ENCODE measurements at regions not wholly inside any gene's neighbourhood (a gene's known extent, or its start where the extent isn't known, plus 50 kb on each side); places are given as distances from the start of the nearest gene placed in this dataset.

GRCh38 chr3:46113608-46114007, 86.3 kb upstream of the XCR1 start:
- no peak for DNase-seq (ENCODE audit: low read depth, low spot score)

GRCh38 chr3:46112984-46113383, 85.7 kb upstream of the XCR1 start:
- DNase-seq (ENCODE audit: low read depth, low spot score) = no peak

DNA sequence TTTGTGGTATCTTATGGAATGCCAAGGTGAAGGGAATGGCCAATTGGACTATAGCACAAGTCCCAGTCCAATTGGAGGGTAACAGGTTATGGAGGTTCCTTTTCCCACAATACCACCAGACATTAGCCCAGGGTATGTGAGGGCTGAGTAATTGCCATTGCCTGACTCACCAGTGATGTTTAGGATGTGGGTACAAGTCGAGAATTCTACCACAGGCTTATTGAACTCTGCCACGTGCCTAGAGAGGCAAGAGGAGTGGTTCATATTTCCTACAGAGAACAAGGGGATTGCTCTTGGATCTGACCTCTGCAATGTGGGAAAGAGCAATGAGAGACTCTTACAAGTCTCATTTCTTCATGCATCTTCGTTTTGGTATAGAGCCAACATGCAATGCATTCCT, 85.0 kb upstream of the XCR1 start:
- no peak for DNase-seq (ENCODE audit: low read depth, low spot score)

DNA sequence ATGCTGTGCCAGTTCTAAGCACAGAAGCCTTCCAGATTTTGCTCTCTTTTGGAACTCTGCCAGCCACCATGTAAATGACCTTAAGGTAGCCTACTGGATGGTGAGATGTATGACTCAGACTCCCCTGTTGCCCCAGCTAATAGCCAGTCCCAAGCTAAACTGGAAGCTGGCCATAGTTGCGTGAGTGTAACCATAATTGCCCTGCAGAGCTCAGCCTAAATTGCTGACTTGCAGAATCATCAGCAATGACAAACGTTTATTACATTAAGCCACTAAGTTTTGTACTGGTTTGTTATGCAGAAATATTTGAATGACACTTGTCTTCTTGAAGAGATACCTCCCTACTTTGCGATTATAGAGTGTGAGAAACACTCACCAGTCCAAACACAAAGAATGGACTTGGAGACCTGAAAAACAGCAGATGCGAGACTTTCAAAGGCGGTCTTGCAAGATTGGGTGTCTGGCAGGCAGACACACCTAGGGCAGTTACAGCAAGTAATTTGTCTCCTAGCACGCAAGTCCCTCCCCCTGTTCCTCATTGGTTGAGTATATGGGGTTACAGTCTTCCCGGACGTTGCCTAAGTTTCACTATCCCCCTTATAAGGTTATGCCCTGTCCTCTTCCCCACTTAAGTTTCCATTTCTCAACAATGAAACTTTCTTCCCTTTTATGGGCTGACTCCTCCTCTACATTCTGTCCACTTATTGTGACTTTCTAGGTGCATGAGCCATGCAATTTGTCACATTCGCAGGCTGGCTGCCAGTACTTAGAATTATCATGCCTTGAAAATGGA, 83.6 kb upstream of the XCR1 start:
- DNase-seq (ENCODE audit: low read depth, low spot score) = peak; percentile 71

DNA sequence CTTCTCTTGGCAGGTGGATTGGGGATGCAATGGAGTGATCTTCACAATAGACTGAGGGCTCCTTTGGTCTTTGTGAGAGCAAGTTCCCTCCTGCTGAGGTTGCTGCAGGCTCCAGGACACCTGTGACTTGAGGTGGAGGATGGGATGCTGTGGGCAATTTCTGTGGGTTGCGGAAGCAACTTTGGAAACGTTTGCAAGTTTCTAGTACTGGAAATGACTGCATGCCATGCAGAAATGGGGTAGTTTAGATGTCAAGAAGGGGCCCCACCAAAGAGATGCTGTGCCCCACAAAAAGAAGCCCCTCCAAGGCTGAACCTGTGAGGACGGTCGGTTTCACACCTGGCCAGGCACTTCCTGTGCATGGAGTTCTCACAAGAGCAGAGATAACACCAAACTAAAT, 80.4 kb upstream of the XCR1 start:
- DNase-seq (ENCODE audit: low read depth, low spot score) = no peak

DNA sequence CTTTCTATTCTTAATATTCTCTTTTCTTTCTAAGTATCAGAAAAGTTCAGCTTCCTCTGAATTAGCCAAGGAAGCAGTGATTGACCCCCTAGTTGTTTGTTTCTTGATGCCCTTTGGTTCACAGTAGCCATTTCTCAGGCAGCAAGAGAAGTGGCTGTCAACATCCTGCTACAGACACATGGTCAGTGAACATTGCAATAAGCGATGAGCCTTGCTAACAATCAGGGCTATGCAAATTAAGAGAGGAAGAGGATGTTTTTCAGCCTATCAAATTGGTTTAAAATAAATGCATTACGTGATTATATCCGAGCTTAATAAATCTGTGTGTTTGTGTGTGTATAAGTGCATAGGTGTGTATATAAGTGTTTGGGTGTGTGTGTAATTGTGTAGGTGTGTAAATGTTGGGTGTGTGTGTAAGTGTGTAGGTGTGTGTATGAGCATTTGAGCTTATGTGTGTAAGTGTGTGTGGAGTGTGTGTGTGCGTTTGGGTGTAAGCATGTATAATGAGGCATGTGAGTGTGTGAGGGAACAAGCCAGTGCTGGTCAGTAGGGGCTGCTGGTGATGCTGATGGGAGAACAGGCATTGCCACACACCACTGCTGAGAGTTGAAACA, 78.1 kb upstream of the XCR1 start:
- DNase-seq (ENCODE audit: low read depth, low spot score) = no peak

DNA sequence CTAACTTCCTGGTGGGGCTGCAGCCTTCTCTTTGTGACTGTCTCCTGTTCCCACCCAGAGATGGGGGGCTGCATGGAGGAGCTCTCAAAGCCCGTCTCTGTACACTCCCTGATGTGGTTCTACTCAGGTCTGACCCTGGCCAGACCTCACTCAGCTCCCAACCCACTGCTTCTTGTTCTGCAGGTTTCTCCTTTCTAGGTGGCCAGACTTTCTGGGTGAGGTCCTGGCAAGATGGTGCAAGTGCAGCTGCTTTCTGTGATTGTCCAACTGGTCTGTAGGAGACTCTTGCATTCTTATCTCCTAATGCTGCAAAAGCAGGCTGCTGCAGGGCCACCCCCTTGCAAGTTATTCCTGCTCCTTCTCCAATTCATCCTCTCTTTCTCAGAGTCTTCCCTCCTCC, 77.4 kb upstream of the XCR1 start:
- no peak for DNase-seq (ENCODE audit: low read depth, low spot score)

DNA sequence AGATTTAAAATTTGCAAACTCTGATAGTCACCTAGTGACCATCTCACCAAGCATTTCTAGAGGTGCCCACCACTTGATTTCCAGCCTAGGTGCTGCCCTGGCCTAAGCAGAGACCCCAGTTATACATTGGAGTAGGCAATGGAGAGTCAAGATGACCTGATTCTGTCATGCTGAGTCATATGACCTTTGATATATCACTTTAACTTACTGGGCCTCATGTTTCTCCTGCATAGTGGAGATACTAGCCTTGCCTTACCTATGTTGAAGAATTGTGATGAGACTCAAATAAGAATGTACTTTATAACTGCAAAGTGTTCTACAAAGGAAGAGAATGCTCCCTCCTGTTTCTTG, 75.5 kb upstream of the XCR1 start:
- DNase-seq (ENCODE audit: low read depth, low spot score) = no peak

DNA sequence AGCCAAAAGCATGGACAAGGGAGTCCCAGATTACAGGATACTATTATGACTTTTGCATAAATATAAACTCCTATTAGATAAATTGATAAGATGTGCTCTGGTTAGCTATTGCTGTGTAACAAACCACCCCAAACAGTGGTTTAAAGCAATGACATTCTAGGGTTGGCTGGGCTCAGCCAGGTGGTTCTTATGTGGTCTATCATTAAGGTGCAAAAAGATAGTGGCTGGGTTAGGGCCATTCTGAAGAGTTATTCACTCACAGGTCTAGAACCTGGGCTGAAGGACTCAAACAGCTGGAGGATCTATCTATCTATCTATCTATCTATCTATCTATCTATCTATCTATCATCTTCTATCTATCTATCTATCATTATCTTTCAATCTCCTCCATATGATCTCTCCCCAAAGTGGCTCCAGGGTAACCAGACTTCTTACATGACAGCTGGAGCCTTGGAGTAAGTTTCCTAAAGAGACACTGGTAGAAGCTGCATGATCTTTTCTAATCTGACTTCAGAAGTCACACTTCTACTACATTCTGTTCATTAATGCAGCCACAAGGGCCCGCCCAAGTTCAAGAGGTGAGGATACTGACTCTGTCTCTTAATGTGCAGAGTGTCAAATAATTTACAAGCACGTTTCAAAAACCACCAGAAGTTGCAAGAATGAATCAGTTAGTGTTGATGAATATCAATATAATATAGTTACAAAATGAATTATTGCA, 74.9 kb upstream of the XCR1 start:
- DNase-seq (ENCODE audit: low read depth, low spot score) = no peak

DNA sequence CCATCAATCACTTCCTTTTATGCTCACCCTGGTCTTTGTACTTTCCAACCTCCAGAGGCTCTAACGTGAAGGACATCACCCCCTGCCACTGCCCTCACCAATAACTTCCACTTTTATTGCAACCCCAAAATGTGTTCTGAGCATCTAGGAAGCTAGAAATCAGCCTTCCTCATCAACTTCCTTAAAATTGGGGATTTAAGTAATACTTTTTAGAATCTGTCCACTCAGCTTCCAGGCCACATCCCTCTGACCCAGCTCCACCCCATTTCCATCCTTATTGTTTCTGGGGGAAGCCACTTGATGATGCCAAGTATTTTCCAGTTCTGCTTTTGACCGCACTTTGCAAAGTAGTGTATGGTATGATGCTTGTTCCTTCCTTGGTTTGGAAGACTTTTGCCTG, 73.5 kb upstream of the XCR1 start:
- no peak for DNase-seq (ENCODE audit: low read depth, low spot score)

GRCh38 chr3:46098319-46098761, 71.1 kb upstream of the XCR1 start:
- DNase-seq (ENCODE audit: low read depth, low spot score) = no peak

GRCh38 chr3:46097691-46098241, 70.5 kb upstream of the XCR1 start:
- no peak for DNase-seq (ENCODE audit: low read depth, low spot score)

DNA sequence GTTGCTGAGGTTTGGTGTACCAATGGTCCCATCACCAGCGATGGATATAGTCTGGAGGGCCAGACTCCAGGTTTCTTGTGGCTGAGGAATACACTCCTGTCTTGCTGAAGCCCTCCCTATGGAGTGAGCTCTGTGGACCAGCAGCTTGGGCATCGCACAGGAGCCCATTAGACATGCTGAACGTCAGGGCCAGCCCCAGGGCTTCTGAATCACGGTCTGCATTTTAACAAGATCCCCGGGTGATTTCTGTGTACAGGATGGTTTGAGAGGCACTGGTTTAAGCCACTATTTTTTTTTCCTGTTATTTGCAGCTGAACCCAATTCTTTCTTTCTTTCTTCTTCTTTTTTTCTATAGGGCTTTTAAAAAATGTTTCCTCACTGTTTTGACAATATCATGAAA, 69.5 kb upstream of the XCR1 start:
- DNase-seq (ENCODE audit: low read depth, low spot score) = no peak

DNA sequence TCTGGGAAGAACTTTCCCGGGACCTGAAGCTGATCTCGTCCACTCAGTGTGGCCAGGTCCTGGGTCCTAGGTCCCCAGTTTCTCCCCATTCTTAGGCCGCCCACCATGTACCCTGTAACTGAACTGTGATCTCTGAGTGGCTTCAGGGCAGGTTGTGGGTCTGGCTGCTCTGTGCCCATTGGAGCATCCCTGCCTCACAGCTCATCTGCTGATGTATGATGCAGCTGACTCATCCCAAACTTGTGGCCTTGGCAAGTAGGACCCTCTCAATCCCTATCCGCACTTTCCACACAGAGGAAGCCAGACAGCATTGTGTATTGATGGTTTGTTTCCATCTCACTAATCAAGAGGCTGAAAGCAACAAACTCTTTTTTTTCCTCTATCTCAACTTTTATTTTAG, 69.1 kb upstream of the XCR1 start:
- DNase-seq (ENCODE audit: low read depth, low spot score) = no peak

DNA sequence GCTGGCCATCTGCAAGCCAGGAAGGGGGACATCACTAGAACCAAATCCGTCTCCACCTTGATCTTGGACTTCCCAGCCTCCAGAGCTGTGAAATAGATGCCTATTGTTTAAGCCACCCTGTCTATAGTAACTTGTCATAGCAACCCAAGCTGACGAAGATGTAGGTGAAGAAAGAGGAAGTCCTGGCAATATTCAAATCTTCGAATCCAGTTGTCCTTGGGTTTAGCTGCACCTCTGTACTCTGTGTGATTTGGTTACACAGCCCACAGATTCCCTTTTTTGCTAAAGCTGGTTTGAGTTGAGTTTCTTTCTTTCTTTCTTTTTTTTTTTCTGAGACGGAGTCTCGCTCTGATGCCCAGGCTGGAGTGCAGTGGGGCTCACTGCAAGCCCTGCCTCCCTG, 68.0 kb upstream of the XCR1 start:
- no peak for DNase-seq (ENCODE audit: low read depth, low spot score)

- DNase-seq (ENCODE audit: low read depth, low spot score) = no peak
Measured at GRCh38 chr3:46094506-46094905, 67.2 kb upstream of the XCR1 start.

DNA sequence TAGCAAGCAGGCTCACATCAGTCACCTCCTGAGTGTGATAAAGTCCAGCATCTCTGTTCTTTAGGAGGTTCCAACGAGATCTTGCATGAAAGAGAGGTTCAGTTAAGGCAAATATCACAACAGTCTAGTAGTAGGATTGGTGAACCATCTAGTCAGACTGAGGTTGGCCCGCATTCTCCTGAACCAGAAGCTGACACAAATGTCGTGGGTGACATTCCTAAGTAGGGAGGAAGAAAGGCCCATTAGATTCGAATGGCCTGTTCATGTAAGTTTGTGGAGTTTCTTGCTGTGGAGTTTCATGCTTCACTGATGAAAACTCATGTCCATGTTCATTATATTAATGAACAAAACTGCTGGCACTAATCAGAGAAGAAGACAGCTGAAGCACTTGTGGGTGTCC, 66.7 kb upstream of the XCR1 start:
- DNase-seq (ENCODE audit: low read depth, low spot score) = no peak

DNA sequence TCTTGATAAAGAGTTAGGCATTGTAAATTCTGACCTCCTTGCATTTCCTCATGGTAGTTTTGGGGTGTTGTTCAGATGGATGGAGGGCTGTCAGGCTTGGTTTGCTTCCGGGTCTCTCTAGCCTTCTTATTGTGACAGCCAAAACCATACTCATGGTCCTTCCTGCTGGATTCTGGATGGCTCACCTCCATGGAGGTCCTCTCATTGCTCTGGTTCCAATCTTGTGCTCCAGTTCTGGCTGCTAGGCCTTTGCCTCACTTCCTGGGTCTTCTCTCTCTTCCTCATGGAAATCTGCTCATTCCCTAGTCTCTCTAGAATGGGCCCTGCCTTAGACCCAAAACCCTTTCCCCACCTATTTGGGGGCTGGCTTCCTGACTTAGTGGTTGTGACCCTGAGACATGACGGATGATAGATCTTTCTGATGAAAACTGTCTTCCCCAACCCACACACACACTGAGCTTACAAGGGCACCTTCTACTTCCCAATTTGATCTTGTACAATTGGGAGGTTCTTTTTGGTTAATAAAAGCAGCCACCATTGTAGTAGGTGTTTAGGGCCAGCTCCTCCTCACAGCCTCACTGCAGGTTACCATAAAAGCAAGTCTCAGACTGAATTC, 66.2 kb upstream of the XCR1 start:
- DNase-seq (ENCODE audit: low read depth, low spot score) = no peak

DNA sequence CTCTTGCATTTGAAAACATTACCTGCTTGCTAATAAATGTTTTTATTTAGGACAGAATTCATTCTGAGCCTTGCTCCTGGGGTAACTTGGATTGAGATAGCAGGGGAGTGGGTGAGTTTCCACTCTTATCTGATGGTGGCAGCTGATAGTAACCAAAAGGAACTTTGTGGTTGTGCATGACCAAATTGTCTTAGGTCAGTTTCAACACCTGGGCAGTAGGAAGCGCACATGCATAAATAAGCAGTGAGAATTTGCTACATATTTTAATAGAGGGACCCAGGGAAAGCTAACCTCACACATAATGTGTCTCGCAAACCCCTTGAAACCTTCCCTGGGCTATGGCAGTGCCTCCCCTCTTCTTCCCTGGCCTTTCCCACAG, 65.4 kb upstream of the XCR1 start:
- DNase-seq (ENCODE audit: low read depth, low spot score) = no peak

- DNase-seq (ENCODE audit: low read depth, low spot score) = no peak
Measured at GRCh38 chr3:46091741-46092701, 64.7 kb upstream of the XCR1 start.

DNA sequence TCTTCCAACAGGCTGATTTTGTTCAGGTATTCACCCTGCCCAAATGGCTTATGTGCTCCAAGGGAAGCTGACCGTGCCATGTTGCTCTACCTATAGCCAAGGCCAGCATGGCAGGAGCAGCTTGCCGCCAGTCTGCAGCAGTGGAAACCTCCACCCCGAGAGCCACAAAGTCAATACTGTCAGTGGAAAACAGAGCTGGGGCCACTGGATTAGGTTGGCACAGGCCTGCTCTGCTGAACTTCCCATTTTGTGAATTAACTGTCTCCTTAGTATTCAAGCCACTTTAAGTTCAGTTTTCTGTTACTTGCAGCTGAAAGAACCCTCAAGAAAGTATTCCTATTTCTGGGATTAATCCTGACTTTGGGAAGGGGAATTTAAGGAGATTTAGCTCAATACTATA, 63.8 kb upstream of the XCR1 start:
- no peak for DNase-seq (ENCODE audit: low read depth, low spot score)
